GM23338 (cell line): ENCODE measurements at regions not wholly inside any gene's neighbourhood (a gene's known extent, or its start where the extent isn't known, plus 50 kb on each side); places are given as distances from the start of the nearest gene placed in this dataset.

ENCODE experiments used
- ATAC-seq: fragments of 200-7000 bp; cut with Tn5 transposase; 3 replicates; pipeline ENCODE4 v1.9.1; 2020
- DNase-seq: peaks from one replicate; pipeline ENCODE4 v3.0.0-alpha.2; 2015; ENCODE audit warnings: low spot score
- H2AFZ ChIP-seq: fragments of 200-600 bp; sonication (generic); 2 replicates; pipeline ENCODE4 v1.8.0; 2016; ENCODE audit warnings: antibody characterized with exemption, mild to moderate bottlenecking, moderate library complexity
- H3F3A ChIP-seq: fragments of 200-600 bp; sonication (generic); replicated peaks from 2 replicates; pipeline ENCODE4 v1.8.0; 2017; ENCODE audit warnings: antibody characterized with exemption, mixed run types, low read depth
- H3K27ac ChIP-seq: fragments of 200-600 bp; sonication (generic); 2 replicates; pipeline ENCODE4 v1.6.1; 2016; ENCODE audit warnings: low read depth
- H3K27me3 ChIP-seq: fragments of 200-600 bp; sonication (generic); 2 replicates; pipeline ENCODE4 v1.8.0; 2016; ENCODE audit warnings: mild to moderate bottlenecking, mixed run types, moderate library complexity; ENCODE audit not compliant: insufficient read depth
- H3K36me3 ChIP-seq: fragments of 200-600 bp; sonication (generic); 2 replicates; pipeline ENCODE4 v1.8.0; 2016; ENCODE audit warnings: mild to moderate bottlenecking; ENCODE audit not compliant: insufficient read depth
- H3K4me1 ChIP-seq: fragments of 200-600 bp; sonication (generic); 2 replicates; pipeline ENCODE4 v1.8.0; 2016; ENCODE audit warnings: mild to moderate bottlenecking, moderate library complexity; ENCODE audit not compliant: insufficient read depth
- H3K4me2 ChIP-seq: fragments of 200-600 bp; sonication (generic); 2 replicates; pipeline ENCODE4 v1.7.1; 2017; ENCODE audit warnings: mixed run types
- H3K4me3 ChIP-seq: fragments of 200-600 bp; sonication (generic); 2 replicates; pipeline ENCODE4 v1.6.1; 2016; ENCODE audit warnings: mixed run types
- H3K79me2 ChIP-seq: fragments of 200-600 bp; sonication (generic); replicated peaks from 2 replicates; pipeline ENCODE4 v1.8.0; 2017; ENCODE audit warnings: mild to moderate bottlenecking; ENCODE audit not compliant: insufficient read depth
- H3K9me2 ChIP-seq: fragments of 200-600 bp; sonication (generic); 2 replicates; pipeline ENCODE4 v1.8.0; 2017; ENCODE audit not compliant: insufficient read depth
- H4K20me1 ChIP-seq: fragments of 200-600 bp; sonication (generic); replicated peaks from 2 replicates; pipeline ENCODE4 v1.8.0; 2017; ENCODE audit warnings: mild to moderate bottlenecking; ENCODE audit not compliant: insufficient read depth
- H3K27ac Mint-ChIP-seq: 2 replicates; pipeline ENCODE4 v1.8.0; 2020; ENCODE audit warnings: inconsistent platforms, mild to moderate bottlenecking, moderate library complexity, mixed read lengths
- H3K27me3 Mint-ChIP-seq: 3 replicates; pipeline ENCODE4 v1.8.0; 2022; ENCODE audit warnings: low read depth, mild to moderate bottlenecking, moderate library complexity, mixed read lengths, inconsistent platforms; ENCODE audit not compliant: insufficient read depth, poor library complexity
- H3K36me3 Mint-ChIP-seq: 3 replicates; pipeline ENCODE4 v1.8.0; 2021; ENCODE audit warnings: low read depth, mild to moderate bottlenecking, inconsistent platforms, moderate library complexity, mixed read lengths
- H3K4me1 Mint-ChIP-seq: 3 replicates; pipeline ENCODE4 v1.8.0; 2020; ENCODE audit warnings: mild to moderate bottlenecking, inconsistent platforms, mixed read lengths
- H3K4me3 Mint-ChIP-seq: 3 replicates; pipeline ENCODE4 v1.8.0; 2021; ENCODE audit warnings: moderate library complexity, mild to moderate bottlenecking, inconsistent platforms, mixed read lengths
- H3K9me3 Mint-ChIP-seq: 3 replicates; pipeline ENCODE4 v1.8.0; 2020; ENCODE audit warnings: moderate library complexity, mild to moderate bottlenecking, inconsistent platforms, mixed read lengths
- CREB1 ChIP-seq: fragments of 250-450 bp; sonication (Bioruptor Pico); IDR thresholded peaks from 2 replicates; pipeline ENCODE4 v1.5.0; 2020; ENCODE audit warnings: low read depth, mild to moderate bottlenecking, moderate library complexity
- EZH2 ChIP-seq: fragments of 200-600 bp; sonication (generic); IDR thresholded peaks from one replicate; pipeline ENCODE4 v1.8.0; 2017; ENCODE audit warnings: antibody characterized with exemption, mild to moderate bottlenecking, low read depth; ENCODE audit not compliant: unreplicated experiment
- EZH2phosphoT487 ChIP-seq: fragments of 200-600 bp; sonication (generic); IDR thresholded peaks from one replicate; pipeline ENCODE4 v1.8.1; 2018; ENCODE audit warnings: antibody characterized with exemption; ENCODE audit not compliant: unreplicated experiment
- JUNB ChIP-seq: IDR thresholded peaks from one replicate; pipeline ENCODE4 v1.6.1; 2016; ENCODE audit warnings: antibody characterized with exemption; ENCODE audit not compliant: unreplicated experiment
- POLR2AphosphoS5 ChIP-seq: IDR thresholded peaks from 2 replicates; pipeline ENCODE4 v1.6.1; 2016; ENCODE audit warnings: antibody characterized with exemption, low read depth
- STAT1 ChIP-seq: IDR thresholded peaks from one replicate; pipeline ENCODE4 v1.6.1; 2016; ENCODE audit warnings: antibody characterized with exemption; ENCODE audit not compliant: unreplicated experiment
- ZNF114 ChIP-seq: fragments of 250-450 bp; sonication (Bioruptor Pico); IDR thresholded peaks from 2 replicates; pipeline ENCODE4 v1.5.0; 2020; ENCODE audit warnings: mild to moderate bottlenecking, moderate library complexity
- ZNF331 ChIP-seq: fragments of 250-450 bp; sonication (Bioruptor Pico); IDR thresholded peaks from 2 replicates; pipeline ENCODE4 v1.5.0; 2020; ENCODE audit warnings: low read depth, mild to moderate bottlenecking, moderate library complexity
- TF ChIP-seq, protein P1 (sequence below): IDR thresholded peaks from one replicate; pipeline ENCODE4 v1.6.1; 2018; ENCODE audit warnings: antibody characterized with exemption; ENCODE audit not compliant: unreplicated experiment
- TF ChIP-seq, protein P2 (sequence below): IDR thresholded peaks from 2 replicates; pipeline ENCODE4 v1.6.1; 2016; ENCODE audit warnings: antibody characterized with exemption
- TF ChIP-seq, protein P3 (sequence below): fragments of 250-450 bp; sonication (Bioruptor Pico); IDR thresholded peaks from 2 replicates; pipeline ENCODE4 v1.5.0; 2020; ENCODE audit warnings: mild to moderate bottlenecking, moderate library complexity
- TF ChIP-seq, protein P4 (sequence below), 2 experiments: fragments of 200-600 bp in 1 of 2; sonication (generic) in 1 of 2; conservative IDR thresholded peaks; 2 replicates each; pipeline versions ENCODE4 v1.5.1 to v1.6.1; 2016 to 2017; ENCODE audit warnings: antibody characterized with exemption in 2 of 2, low read depth in 2 of 2, mild to moderate bottlenecking in 2 of 2, moderate library complexity in 1 of 2

DNA sequence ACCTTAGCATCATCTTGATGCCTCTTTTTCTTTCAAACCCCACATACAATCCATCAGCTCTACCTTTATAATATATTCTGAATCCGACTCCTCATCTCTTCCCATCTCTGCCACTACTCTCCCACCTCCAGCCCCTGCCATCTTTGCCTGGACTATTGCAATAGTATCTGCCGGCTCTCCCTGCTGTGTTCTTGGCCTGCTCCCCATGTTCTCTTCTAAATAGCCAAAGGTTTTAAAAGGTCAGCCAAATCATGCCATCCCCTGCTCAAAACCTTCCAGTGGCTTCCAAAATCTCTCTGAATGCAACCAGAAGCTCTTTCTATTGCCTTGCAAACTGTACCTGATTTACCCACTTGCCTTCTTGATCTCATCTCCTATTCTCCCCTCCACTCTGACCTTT lies 266.0 kb downstream of the PTTG2 start:
- DNase-seq (no peak), ATAC-seq (no peak)
- H3K36me3 Mint-ChIP-seq, result no peaks in the 10 kb centered on the region
- H3K9me3 Mint-ChIP-seq, result no peaks in the 10 kb centered on the region
- peaks cover 8% of the 10 kb centered on the region for H3K27me3 Mint-ChIP-seq
- no peaks in the 10 kb centered on the region for H3K27me3 ChIP-seq
- no peak overlapping the region for H3K27ac ChIP-seq
- no peaks in the 10 kb centered on the region for H3K79me2 ChIP-seq
- no peak overlapping the region for H3K4me3 ChIP-seq
- H3K9me2 ChIP-seq, result no peaks in the 10 kb centered on the region
- no peaks in the 10 kb centered on the region for H3F3A ChIP-seq
- TF ChIP-seq CREB1 (CRISPR knock-in tag) (no peak), STAT1 (no peak), ZNF114 (CRISPR knock-in tag) (no peak), EZH2 (no peak), EZH2phosphoT487 (no peak), POLR2AphosphoS5 (no peak), JUNB (no peak), ZNF331 (no peak)
- TF ChIP-seq, protein P1, sequence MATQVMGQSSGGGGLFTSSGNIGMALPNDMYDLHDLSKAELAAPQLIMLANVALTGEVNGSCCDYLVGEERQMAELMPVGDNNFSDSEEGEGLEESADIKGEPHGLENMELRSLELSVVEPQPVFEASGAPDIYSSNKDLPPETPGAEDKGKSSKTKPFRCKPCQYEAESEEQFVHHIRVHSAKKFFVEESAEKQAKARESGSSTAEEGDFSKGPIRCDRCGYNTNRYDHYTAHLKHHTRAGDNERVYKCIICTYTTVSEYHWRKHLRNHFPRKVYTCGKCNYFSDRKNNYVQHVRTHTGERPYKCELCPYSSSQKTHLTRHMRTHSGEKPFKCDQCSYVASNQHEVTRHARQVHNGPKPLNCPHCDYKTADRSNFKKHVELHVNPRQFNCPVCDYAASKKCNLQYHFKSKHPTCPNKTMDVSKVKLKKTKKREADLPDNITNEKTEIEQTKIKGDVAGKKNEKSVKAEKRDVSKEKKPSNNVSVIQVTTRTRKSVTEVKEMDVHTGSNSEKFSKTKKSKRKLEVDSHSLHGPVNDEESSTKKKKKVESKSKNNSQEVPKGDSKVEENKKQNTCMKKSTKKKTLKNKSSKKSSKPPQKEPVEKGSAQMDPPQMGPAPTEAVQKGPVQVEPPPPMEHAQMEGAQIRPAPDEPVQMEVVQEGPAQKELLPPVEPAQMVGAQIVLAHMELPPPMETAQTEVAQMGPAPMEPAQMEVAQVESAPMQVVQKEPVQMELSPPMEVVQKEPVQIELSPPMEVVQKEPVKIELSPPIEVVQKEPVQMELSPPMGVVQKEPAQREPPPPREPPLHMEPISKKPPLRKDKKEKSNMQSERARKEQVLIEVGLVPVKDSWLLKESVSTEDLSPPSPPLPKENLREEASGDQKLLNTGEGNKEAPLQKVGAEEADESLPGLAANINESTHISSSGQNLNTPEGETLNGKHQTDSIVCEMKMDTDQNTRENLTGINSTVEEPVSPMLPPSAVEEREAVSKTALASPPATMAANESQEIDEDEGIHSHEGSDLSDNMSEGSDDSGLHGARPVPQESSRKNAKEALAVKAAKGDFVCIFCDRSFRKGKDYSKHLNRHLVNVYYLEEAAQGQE, result no peak
- TF ChIP-seq, protein P2, sequence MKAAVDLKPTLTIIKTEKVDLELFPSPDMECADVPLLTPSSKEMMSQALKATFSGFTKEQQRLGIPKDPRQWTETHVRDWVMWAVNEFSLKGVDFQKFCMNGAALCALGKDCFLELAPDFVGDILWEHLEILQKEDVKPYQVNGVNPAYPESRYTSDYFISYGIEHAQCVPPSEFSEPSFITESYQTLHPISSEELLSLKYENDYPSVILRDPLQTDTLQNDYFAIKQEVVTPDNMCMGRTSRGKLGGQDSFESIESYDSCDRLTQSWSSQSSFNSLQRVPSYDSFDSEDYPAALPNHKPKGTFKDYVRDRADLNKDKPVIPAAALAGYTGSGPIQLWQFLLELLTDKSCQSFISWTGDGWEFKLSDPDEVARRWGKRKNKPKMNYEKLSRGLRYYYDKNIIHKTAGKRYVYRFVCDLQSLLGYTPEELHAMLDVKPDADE, result no peak
- TF ChIP-seq, protein P3, sequence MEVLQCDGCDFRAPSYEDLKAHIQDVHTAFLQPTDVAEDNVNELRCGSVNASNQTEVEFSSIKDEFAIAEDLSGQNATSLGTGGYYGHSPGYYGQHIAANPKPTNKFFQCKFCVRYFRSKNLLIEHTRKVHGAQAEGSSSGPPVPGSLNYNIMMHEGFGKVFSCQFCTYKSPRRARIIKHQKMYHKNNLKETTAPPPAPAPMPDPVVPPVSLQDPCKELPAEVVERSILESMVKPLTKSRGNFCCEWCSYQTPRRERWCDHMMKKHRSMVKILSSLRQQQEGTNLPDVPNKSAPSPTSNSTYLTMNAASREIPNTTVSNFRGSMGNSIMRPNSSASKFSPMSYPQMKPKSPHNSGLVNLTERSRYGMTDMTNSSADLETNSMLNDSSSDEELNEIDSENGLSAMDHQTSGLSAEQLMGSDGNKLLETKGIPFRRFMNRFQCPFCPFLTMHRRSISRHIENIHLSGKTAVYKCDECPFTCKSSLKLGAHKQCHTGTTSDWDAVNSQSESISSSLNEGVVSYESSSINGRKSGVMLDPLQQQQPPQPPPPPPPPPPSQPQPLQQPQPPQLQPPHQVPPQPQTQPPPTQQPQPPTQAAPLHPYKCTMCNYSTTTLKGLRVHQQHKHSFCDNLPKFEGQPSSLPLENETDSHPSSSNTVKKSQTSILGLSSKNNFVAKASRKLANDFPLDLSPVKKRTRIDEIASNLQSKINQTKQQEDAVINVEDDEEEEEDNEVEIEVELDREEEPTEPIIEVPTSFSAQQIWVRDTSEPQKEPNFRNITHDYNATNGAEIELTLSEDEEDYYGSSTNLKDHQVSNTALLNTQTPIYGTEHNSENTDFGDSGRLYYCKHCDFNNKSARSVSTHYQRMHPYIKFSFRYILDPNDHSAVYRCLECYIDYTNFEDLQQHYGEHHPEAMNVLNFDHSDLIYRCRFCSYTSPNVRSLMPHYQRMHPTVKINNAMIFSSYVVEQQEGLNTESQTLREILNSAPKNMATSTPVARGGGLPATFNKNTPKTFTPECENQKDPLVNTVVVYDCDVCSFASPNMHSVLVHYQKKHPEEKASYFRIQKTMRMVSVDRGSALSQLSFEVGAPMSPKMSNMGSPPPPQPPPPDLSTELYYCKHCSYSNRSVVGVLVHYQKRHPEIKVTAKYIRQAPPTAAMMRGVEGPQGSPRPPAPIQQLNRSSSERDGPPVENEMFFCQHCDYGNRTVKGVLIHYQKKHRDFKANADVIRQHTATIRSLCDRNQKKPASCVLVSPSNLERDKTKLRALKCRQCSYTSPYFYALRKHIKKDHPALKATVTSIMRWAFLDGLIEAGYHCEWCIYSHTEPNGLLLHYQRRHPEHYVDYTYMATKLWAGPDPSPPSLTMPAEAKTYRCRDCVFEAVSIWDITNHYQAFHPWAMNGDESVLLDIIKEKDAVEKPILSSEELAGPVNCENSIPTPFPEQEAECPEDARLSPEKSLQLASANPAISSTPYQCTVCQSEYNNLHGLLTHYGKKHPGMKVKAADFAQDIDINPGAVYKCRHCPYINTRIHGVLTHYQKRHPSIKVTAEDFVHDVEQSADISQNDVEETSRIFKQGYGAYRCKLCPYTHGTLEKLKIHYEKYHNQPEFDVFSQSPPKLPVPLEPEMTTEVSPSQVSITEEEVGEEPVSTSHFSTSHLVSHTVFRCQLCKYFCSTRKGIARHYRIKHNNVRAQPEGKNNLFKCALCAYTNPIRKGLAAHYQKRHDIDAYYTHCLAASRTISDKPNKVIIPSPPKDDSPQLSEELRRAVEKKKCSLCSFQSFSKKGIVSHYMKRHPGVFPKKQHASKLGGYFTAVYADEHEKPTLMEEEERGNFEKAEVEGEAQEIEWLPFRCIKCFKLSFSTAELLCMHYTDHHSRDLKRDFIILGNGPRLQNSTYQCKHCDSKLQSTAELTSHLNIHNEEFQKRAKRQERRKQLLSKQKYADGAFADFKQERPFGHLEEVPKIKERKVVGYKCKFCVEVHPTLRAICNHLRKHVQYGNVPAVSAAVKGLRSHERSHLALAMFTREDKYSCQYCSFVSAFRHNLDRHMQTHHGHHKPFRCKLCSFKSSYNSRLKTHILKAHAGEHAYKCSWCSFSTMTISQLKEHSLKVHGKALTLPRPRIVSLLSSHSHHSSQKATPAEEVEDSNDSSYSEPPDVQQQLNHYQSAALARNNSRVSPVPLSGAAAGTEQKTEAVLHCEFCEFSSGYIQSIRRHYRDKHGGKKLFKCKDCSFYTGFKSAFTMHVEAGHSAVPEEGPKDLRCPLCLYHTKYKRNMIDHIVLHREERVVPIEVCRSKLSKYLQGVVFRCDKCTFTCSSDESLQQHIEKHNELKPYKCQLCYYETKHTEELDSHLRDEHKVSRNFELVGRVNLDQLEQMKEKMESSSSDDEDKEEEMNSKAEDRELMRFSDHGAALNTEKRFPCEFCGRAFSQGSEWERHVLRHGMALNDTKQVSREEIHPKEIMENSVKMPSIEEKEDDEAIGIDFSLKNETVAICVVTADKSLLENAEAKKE (CRISPR knock-in tag), result no peak
- TF ChIP-seq, protein P4, sequence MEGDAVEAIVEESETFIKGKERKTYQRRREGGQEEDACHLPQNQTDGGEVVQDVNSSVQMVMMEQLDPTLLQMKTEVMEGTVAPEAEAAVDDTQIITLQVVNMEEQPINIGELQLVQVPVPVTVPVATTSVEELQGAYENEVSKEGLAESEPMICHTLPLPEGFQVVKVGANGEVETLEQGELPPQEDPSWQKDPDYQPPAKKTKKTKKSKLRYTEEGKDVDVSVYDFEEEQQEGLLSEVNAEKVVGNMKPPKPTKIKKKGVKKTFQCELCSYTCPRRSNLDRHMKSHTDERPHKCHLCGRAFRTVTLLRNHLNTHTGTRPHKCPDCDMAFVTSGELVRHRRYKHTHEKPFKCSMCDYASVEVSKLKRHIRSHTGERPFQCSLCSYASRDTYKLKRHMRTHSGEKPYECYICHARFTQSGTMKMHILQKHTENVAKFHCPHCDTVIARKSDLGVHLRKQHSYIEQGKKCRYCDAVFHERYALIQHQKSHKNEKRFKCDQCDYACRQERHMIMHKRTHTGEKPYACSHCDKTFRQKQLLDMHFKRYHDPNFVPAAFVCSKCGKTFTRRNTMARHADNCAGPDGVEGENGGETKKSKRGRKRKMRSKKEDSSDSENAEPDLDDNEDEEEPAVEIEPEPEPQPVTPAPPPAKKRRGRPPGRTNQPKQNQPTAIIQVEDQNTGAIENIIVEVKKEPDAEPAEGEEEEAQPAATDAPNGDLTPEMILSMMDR (conservative IDR thresholded peaks at IDR 0.05; ENCODE audit: low read depth in 2 of 2), result no peak
- H3K4me3 Mint-ChIP-seq, result no peak overlapping the region
- no peak overlapping the region for H3K27ac Mint-ChIP-seq
- H4K20me1 ChIP-seq, result no peaks in the 10 kb centered on the region
- H3K36me3 ChIP-seq, result no peaks in the 10 kb centered on the region
- no peak overlapping the region for H3K4me2 ChIP-seq
- no peaks in the 10 kb centered on the region for H3K4me1 ChIP-seq
- peaks cover 5% of the 10 kb centered on the region; the same call in 2 of the 3 replicates for H3K4me1 Mint-ChIP-seq
- no peak overlapping the region for H2AFZ ChIP-seq
